ENCODE measurements at regions not wholly inside any gene's neighbourhood (a gene's known extent, or its start where the extent isn't known, plus 50 kb on each side); places are given as distances from the start of the nearest gene placed in this dataset.

DNA sequence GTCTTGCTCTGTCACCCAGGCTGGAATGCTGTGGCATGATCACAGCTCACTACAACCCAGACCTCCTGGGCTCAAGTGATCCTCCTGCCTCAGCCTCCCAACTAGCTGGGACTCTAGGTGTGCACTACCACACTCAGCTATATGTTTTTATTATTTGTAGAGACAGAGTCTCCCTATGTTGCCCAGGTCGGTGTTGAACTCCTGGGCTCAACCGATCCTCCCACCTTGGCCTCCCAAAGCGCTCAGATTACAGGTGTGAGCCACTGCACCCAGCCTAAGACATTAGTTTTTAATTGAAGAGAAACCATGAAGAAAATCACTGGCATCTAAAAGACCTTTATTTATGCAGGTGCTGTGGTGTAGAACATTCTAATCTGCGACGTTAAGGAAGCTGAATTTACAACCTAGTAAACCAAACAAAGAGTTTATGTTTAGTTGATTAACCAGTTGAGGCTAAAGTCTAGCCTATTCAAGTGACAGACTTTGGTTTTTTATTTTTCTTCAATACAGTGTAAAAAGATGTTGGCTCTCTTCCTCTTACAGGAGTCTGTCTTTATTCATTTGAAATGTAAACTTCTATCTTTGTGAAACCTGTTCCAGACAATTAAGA is 52.5 kb upstream of the NBL1 start:
- H3K27ac ChIP-seq = no peak overlapping the region
- no peak overlapping the region for H3K4me3 ChIP-seq
- TF ChIP-seq POLR2AphosphoS5 (IDR thresholded peaks at IDR 0.05) (no peak), POLR2A (IDR thresholded peaks at IDR 0.05) (no peak), EP300 (IDR thresholded peaks at IDR 0.05) (no peak)
- H3K4me1 ChIP-seq = peaks cover 9% of the 10 kb centered on the region
- no peak for DNase-seq (ENCODE audit: low spot score in 2 of 2)
- 76% methylated on average over 5 of the region's 5 CpGs for WGBS
- H3K9me3 ChIP-seq = no peaks in the 10 kb centered on the region
- no peaks in the 10 kb centered on the region for H3K27me3 ChIP-seq
- H3K36me3 ChIP-seq = no peaks in the 10 kb centered on the region

GRCh38 chr1:19585507-19585906 is 58.6 kb upstream of the NBL1 start:
- H3K27ac ChIP-seq = no peak overlapping the region
- no peaks in the 10 kb centered on the region for H3K9me3 ChIP-seq
- H3K4me3 ChIP-seq = no peak overlapping the region
- 100% methylated on average over 1 of the region's 1 CpG for WGBS
- no peaks in the 10 kb centered on the region for H3K27me3 ChIP-seq
- H3K36me3 ChIP-seq = no peaks in the 10 kb centered on the region
- no peak for DNase-seq (ENCODE audit: low spot score in 2 of 2)
- TF ChIP-seq POLR2A (IDR thresholded peaks at IDR 0.05) (no peak), EP300 (IDR thresholded peaks at IDR 0.05) (no peak), POLR2AphosphoS5 (IDR thresholded peaks at IDR 0.05) (no peak)
- TF ChIP-seq, protein P1, sequence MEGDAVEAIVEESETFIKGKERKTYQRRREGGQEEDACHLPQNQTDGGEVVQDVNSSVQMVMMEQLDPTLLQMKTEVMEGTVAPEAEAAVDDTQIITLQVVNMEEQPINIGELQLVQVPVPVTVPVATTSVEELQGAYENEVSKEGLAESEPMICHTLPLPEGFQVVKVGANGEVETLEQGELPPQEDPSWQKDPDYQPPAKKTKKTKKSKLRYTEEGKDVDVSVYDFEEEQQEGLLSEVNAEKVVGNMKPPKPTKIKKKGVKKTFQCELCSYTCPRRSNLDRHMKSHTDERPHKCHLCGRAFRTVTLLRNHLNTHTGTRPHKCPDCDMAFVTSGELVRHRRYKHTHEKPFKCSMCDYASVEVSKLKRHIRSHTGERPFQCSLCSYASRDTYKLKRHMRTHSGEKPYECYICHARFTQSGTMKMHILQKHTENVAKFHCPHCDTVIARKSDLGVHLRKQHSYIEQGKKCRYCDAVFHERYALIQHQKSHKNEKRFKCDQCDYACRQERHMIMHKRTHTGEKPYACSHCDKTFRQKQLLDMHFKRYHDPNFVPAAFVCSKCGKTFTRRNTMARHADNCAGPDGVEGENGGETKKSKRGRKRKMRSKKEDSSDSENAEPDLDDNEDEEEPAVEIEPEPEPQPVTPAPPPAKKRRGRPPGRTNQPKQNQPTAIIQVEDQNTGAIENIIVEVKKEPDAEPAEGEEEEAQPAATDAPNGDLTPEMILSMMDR (IDR thresholded peaks at IDR 0.05) = no peak
- no peaks in the 10 kb centered on the region for H3K4me1 ChIP-seq

DNA sequence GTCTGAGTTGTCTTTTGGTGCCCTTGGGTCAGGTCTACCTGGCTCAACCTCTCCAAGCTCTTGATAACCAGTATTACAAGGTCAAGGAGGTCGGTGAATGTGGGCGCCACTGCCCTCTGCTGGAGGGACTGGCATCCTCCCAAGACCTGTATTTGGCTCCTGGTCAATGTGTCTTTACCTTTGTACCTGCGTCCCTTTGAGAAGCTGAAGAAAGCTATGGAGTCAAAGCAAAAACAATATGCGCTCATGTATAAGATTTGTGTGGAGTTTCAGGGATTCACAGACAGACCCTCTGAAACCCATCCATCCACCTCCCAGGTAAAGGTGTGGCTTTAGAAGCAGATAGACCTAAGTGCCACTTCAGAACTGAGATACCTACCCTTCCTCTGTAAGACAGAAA is 61.8 kb upstream of the NBL1 start:
- H3K27me3 ChIP-seq = no peaks in the 10 kb centered on the region
- H3K4me3 ChIP-seq = no peak overlapping the region
- no peak overlapping the region for H3K27ac ChIP-seq
- H3K9me3 ChIP-seq = no peaks in the 10 kb centered on the region
- peak in 1 of 2 donors; percentile 80 for DNase-seq (ENCODE audit: low spot score in 2 of 2)
- H3K4me1 ChIP-seq = no peaks in the 10 kb centered on the region
- 51% methylated on average over 3 of the region's 4 CpGs for WGBS
- TF ChIP-seq, protein P1 (IDR thresholded peaks at IDR 0.05) = peak; percentile 30 to 47
- TF ChIP-seq POLR2A (IDR thresholded peaks at IDR 0.05) = no peak
- no peaks in the 10 kb centered on the region for H3K36me3 ChIP-seq

DNA sequence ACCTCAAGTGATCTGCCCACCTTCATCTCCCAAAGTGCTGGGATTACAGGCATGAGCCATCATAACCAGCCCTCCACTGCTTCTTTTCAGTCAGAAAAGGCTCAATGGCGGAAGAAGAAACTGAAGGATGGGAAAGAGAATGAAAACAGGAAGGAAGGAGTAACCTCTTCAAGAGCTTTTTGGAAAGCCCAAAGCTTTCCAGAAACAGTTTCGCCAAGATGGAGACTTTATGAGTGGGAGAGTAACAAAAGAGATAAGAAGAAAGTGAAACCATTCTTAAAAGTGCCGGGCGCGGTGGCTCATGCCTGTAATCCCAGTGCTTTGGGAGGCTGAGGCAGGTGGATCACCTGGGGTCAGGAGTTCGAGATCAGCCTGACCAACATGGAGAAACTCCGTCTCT is 62.7 kb upstream of the NBL1 start:
- TF ChIP-seq, protein P1 (IDR thresholded peaks at IDR 0.05) = no peak
- no peak for TF ChIP-seq POLR2A (IDR thresholded peaks at IDR 0.05)
- TF ChIP-seq POLR2AphosphoS5 (IDR thresholded peaks at IDR 0.05) = no peak
- TF ChIP-seq EP300 (IDR thresholded peaks at IDR 0.05) = no peak
- Histone ChIP-seq H3K36me3 (no peaks in the 10 kb centered on the region), H3K27ac (no peak overlapping the region), H3K4me3 (no peak overlapping the region), H3K4me1 (no peaks in the 10 kb centered on the region), H3K9me3 (no peaks in the 10 kb centered on the region), H3K27me3 (no peaks in the 10 kb centered on the region)
- no peak for DNase-seq (ENCODE audit: low spot score in 2 of 2)
- WGBS = 89% methylated on average over 7 of the region's 7 CpGs

DNA sequence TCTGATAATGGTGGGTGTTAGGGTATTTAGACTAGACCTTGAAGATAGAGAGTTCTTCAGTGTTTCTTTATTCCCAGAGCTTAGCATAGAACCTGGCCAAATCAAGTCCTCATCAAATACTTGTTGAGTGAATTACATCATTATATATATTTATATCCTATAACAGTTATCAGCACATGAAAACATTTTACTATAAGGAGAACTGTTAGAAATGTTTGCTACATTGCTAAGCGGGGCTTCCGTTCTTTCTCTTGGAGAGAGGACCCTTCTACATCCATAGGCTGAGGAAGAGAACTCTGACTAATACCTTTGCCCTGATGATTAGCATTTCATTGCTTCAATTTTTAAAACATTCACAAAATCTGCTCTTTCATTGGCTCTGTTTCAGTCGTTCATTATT is 66.5 kb upstream of the NBL1 start:
- H3K27me3 ChIP-seq = no peaks in the 10 kb centered on the region
- no peaks in the 10 kb centered on the region for H3K4me1 ChIP-seq
- TF ChIP-seq POLR2AphosphoS5 (IDR thresholded peaks at IDR 0.05) = no peak
- TF ChIP-seq POLR2A (IDR thresholded peaks at IDR 0.05) = no peak
- TF ChIP-seq, protein P1 (IDR thresholded peaks at IDR 0.05) = no peak
- TF ChIP-seq EP300 (IDR thresholded peaks at IDR 0.05) = no peak
- H3K36me3 ChIP-seq = no peaks in the 10 kb centered on the region
- H3K27ac ChIP-seq = no peak overlapping the region
- H3K4me3 ChIP-seq = no peak overlapping the region
- DNase-seq (ENCODE audit: low spot score in 2 of 2) = no peak
- 70% methylated on average over 3 of the region's 3 CpGs for WGBS
- no peaks in the 10 kb centered on the region for H3K9me3 ChIP-seq

- DNase-seq (ENCODE audit: low spot score in 2 of 2) = no peak
- Histone ChIP-seq H3K9me3 (no peaks in the 10 kb centered on the region), H3K4me3 (no peak overlapping the region), H3K27ac (no peak overlapping the region), H3K36me3 (no peaks in the 10 kb centered on the region), H3K4me1 (no peaks in the 10 kb centered on the region), H3K27me3 (no peaks in the 10 kb centered on the region)
- 34% methylated on average over 5 of the region's 5 CpGs for WGBS
- TF ChIP-seq POLR2A (IDR thresholded peaks at IDR 0.05) = no peak
- TF ChIP-seq POLR2AphosphoS5 (IDR thresholded peaks at IDR 0.05) = no peak
- no peak for TF ChIP-seq EP300 (IDR thresholded peaks at IDR 0.05)
- TF ChIP-seq, protein P1 (IDR thresholded peaks at IDR 0.05) = no peak
These were observed 67.1 kb upstream of the NBL1 start for GRCh38 chr1:19577036-19577435.

Measured in suprapubic skin (tissue), 4 donors.